HUES64 (cell line): ENCODE measurements at regions not wholly inside any gene's neighbourhood (a gene's known extent, or its start where the extent isn't known, plus 50 kb on each side); places are given as distances from the start of the nearest gene placed in this dataset.
"Not testable (repeated sequence)": the region's sequence is repeated elsewhere in the genome, so short reads cannot be mapped to it uniquely, and the experiment has no call there.

Experiments
- H3K27ac ChIP-seq: 2 replicates; pipeline ENCODE4 v1.7.0; 2013; ENCODE audit warnings: low read depth, low read length, inconsistent platforms
- H3K27me3 ChIP-seq: 2 replicates; pipeline ENCODE4 v1.6.1; 2013; ENCODE audit warnings: mild to moderate bottlenecking, low read length; ENCODE audit not compliant: insufficient read depth
- H3K36me3 ChIP-seq: 2 replicates; pipeline ENCODE4 v1.6.1; 2013; ENCODE audit warnings: mild to moderate bottlenecking, low read length; ENCODE audit not compliant: insufficient read depth
- H3K4me1 ChIP-seq: 2 replicates; pipeline ENCODE4 v1.6.1; 2013; ENCODE audit warnings: mild to moderate bottlenecking, low read length, moderate library complexity; ENCODE audit not compliant: insufficient read depth
- H3K4me3 ChIP-seq: 2 replicates; pipeline ENCODE4 v1.5.1; 2013; ENCODE audit warnings: mild to moderate bottlenecking, low read length, moderate library complexity
- H3K9ac ChIP-seq: 2 replicates; pipeline ENCODE4 v1.6.1; 2013; ENCODE audit warnings: mild to moderate bottlenecking, low read depth, low read length
- H3K9me3 ChIP-seq: 2 replicates; pipeline ENCODE4 v1.6.1; 2013; ENCODE audit warnings: low read depth, low read length; ENCODE audit not compliant: insufficient read depth
- WGBS: fragments of 150-250, 120-280 bp; methylation state at CpG from one replicate; pipeline ENCODE4 v1.1.7; 2013; ENCODE audit warnings: missing lambda C conversion rate; 5-methylcytosine and 5-hydroxymethylcytosine counted together

- Histone ChIP-seq H3K9ac (no peak overlapping the region), H3K4me3 (no peak overlapping the region), H3K27me3 (no peaks in the 10 kb centered on the region), H3K9me3 (no peaks in the 10 kb centered on the region), H3K36me3 (no peaks in the 10 kb centered on the region), H3K4me1 (peaks cover 4% of the 10 kb centered on the region; the same call in 1 of the 2 replicates), H3K27ac (no peak overlapping the region)
- 94% methylated on average over 4 of the region's 4 CpGs for WGBS
These were observed 195.2 kb downstream of the S1PR1 start for GRCh38 chr1:101431956-101432510.

DNA sequence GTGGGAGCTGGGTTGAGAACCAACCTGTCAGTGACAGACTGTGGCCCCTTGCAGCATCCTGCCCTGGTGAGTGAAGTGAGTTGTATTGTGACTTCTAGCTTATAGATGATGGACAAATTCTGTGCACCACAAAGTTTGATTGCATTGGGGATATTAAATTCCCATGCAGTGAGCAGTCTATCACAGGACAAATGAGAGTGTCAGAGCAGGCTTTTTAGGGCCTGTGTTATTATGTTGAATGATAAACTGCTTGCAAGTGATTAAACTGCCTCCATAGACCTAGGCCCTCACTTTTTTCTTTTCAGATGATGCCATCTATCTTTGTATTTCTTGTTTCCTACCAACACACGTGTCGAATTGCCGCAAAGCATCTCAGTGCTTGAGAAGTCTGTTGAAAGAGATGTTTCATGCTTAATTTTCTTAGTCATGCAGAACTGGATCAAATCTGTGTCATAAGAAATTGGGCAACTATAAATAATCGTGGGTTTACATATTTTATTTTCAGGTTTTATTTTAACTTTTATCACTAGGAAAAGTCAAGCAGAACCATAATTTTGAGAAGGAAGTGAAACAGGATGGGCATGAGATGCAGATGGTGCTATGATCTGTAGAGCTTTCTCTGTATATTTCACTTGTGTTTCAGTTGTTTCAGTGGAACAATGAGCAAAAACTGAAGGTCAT lies 199.2 kb downstream of the S1PR1 start:
- no peaks in the 10 kb centered on the region for H3K36me3 ChIP-seq
- peaks cover 9% of the 10 kb centered on the region; the same call in 1 of the 2 replicates for H3K4me1 ChIP-seq
- H3K4me3 ChIP-seq = no peak overlapping the region
- H3K27ac ChIP-seq = no peak overlapping the region
- H3K27me3 ChIP-seq = no peaks in the 10 kb centered on the region
- H3K9me3 ChIP-seq = no peaks in the 10 kb centered on the region
- no peak overlapping the region for H3K9ac ChIP-seq
- WGBS = 98% methylated on average over 4 of the region's 4 CpGs

DNA sequence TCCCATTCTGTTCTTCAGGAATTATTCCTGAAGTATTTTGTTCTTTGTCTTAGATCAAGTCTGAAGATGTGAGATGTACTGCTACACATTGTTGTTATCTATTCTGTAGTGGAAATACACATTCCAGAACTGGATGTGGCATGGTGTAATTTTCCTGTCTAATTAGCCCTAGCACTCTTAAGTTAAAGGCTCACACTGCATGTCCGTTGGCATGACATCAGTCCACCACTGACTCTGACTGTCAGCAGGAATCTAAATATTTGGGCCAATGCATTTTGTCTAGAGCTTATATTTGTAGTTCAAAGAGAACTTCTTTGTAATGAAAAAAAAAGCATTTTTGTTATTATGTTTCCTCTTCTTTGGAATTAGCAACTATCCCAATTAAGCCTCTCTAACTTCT lies 201.0 kb downstream of the S1PR1 start:
- Histone ChIP-seq H3K9ac (no peak overlapping the region), H3K9me3 (no peaks in the 10 kb centered on the region), H3K27me3 (no peaks in the 10 kb centered on the region), H3K27ac (no peak overlapping the region), H3K36me3 (no peaks in the 10 kb centered on the region), H3K4me3 (no peak overlapping the region), H3K4me1 (peaks cover 9% of the 10 kb centered on the region; the same call in 1 of the 2 replicates)
- WGBS = 90% methylated on average over 1 of the region's 1 CpG

GRCh38 chr1:101438359-101438758 lies 201.5 kb downstream of the S1PR1 start:
- Histone ChIP-seq H3K27me3 (no peaks in the 10 kb centered on the region), H3K36me3 (no peaks in the 10 kb centered on the region), H3K9ac (no peak overlapping the region), H3K27ac (no peak overlapping the region), H3K4me3 (no peak overlapping the region), H3K4me1 (peaks cover 12% of the 10 kb centered on the region; the same call in 1 of the 2 replicates), H3K9me3 (no peaks in the 10 kb centered on the region)
- 60% methylated on average over 3 of the region's 3 CpGs for WGBS

DNA sequence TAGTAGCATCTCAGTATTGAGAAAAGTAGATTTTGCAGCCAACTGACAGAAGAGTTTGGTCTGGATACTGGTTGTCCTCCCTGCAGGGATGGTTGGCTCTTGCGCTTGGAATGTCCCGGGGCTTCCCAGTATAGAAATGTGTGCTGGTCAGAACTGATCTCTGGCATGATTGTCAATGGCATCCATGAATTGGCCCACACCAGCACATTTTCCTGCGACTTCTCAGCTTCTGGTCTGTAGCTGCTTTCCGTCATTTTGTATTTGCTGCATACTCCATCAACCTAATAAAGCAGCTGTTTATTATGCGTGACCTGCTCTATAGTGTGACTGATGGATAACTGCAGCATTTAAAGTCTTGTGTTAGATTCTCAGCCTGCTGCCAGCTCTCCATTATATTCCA lies 203.7 kb downstream of the S1PR1 start:
- peaks cover 10% of the 10 kb centered on the region; the same call in 1 of the 2 replicates for H3K4me1 ChIP-seq
- H3K27me3 ChIP-seq = no peaks in the 10 kb centered on the region
- no peak overlapping the region for H3K4me3 ChIP-seq
- 92% methylated on average over 5 of the region's 5 CpGs for WGBS
- no peaks in the 10 kb centered on the region for H3K36me3 ChIP-seq
- H3K9me3 ChIP-seq = no peaks in the 10 kb centered on the region
- H3K9ac ChIP-seq = no peak overlapping the region
- H3K27ac ChIP-seq = no peak overlapping the region

DNA sequence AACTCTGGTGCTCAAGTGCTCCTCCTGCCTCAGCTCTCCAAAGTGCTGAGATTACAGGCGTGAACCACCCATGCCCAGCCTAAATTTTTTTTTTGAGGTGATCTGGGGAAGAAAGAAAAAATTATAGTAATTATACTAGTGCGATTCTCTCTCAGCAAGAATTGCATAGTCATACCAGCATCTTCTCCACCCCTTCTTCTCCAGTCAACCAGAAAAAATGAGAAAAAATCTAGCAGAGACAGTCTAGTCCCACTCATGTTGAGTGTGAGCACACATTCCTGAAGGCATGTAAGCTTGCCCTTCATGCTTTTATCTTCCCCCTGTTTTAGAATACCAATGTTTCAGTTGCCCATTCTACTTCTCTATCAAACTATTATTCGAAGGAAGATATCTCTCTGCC lies 207.6 kb downstream of the S1PR1 start:
- Histone ChIP-seq H3K36me3 (no peaks in the 10 kb centered on the region), H3K27ac (no peak overlapping the region), H3K9ac (no peak overlapping the region), H3K27me3 (no peaks in the 10 kb centered on the region), H3K4me3 (no peak overlapping the region), H3K9me3 (no peaks in the 10 kb centered on the region), H3K4me1 (peaks cover 10% of the 10 kb centered on the region; the same call in 1 of the 2 replicates)
- 92% methylated on average over 3 of the region's 3 CpGs for WGBS

GRCh38 chr1:101444873-101445618 lies 208.2 kb downstream of the S1PR1 start:
- Histone ChIP-seq H3K4me3 (no peak overlapping the region), H3K9ac (no peak overlapping the region), H3K27me3 (no peaks in the 10 kb centered on the region), H3K9me3 (no peaks in the 10 kb centered on the region), H3K4me1 (peaks cover 8% of the 10 kb centered on the region; the same call in 1 of the 2 replicates), H3K27ac (no peak overlapping the region), H3K36me3 (no peaks in the 10 kb centered on the region)
- WGBS = 89% methylated on average over 2 of the region's 2 CpGs

GRCh38 chr1:101448018-101448417 lies 211.2 kb downstream of the S1PR1 start:
- Histone ChIP-seq H3K4me1 (peaks cover 5% of the 10 kb centered on the region; the same call in 1 of the 2 replicates), H3K36me3 (no peaks in the 10 kb centered on the region), H3K27ac (no peak overlapping the region), H3K9ac (no peak overlapping the region), H3K4me3 (no peak overlapping the region), H3K9me3 (no peaks in the 10 kb centered on the region), H3K27me3 (no peaks in the 10 kb centered on the region)

- 94% methylated on average over 5 of the region's 5 CpGs for WGBS
- H3K4me3 ChIP-seq, H3K9me3 ChIP-seq, H3K27me3 ChIP-seq, H3K27ac ChIP-seq, H3K36me3 ChIP-seq, H3K9ac ChIP-seq, H3K4me1 ChIP-seq: not testable (repeated sequence)
These were observed 213.9 kb downstream of the S1PR1 start for GRCh38 chr1:101450691-101451090.

GRCh38 chr1:101451888-101452287 lies 215.1 kb downstream of the S1PR1 start:
- Histone ChIP-seq H3K36me3 (no peaks in the 10 kb centered on the region), H3K9ac (no peak overlapping the region), H3K9me3 (no peaks in the 10 kb centered on the region), H3K4me1 (no peaks in the 10 kb centered on the region), H3K27ac (no peak overlapping the region), H3K4me3 (no peak overlapping the region), H3K27me3 (no peaks in the 10 kb centered on the region)
- WGBS = 94% methylated on average over 4 of the region's 6 CpGs

- no peak overlapping the region for H3K9ac ChIP-seq
- H3K4me1 ChIP-seq = no peaks in the 10 kb centered on the region
- no peaks in the 10 kb centered on the region for H3K27me3 ChIP-seq
- H3K27ac ChIP-seq = no peak overlapping the region
- 91% methylated on average over 12 of the region's 12 CpGs for WGBS
- no peak overlapping the region for H3K4me3 ChIP-seq
- no peaks in the 10 kb centered on the region for H3K36me3 ChIP-seq
- H3K9me3 ChIP-seq = no peaks in the 10 kb centered on the region
These were observed 216.0 kb downstream of the S1PR1 start for GRCh38 chr1:101452825-101453224.
